HepG2 (cell line): ENCODE measurements at regions not wholly inside any gene's neighbourhood (a gene's known extent, or its start where the extent isn't known, plus 50 kb on each side); places are given as distances from the start of the nearest gene placed in this dataset.

Experiments used
- ATAC-seq: fragments of 200-7000 bp; cut with Tn5 transposase; 3 replicates; pipeline ENCODE4 v1.9.1; 2020; ENCODE audit warnings: mild to moderate bottlenecking, moderate library complexity
- BruUV-seq: library from RNA; stranded (reverse); fragments of 400-500 nt; replicated peaks from 2 replicates; lab custom pipeline; 2021; lab: Mats Ljungman, UMichigan
- CTCF ChIA-PET: fragments of 300-600 bp; formaldehyde crosslinking; extraction: SDS; loops from one replicate; lab custom pipeline; 2021; ENCODE audit warnings: low total read pairs, inconsistent platforms, low intra/inter-chr PET ratio; lab: Yijun Ruan, JAX
- POLR2A ChIA-PET: fragments of 350-600 bp; sonication (Branson Sonifier 250); formaldehyde crosslinking; loops from one replicate; lab custom pipeline; 2020; ENCODE audit warnings: antibody characterized with exemption, inconsistent platforms; lab: Yijun Ruan, JAX
- DNase-seq: peaks from one replicate; pipeline ENCODE4 v3.0.0-alpha.2; 2015; ENCODE audit warnings: low spot score
- FAIRE-seq: peaks from 3 replicates; lab custom pipeline; 2011; peaks lifted over from hg19 to GRCh38; lab: Jason Lieb, UNC
- H2AFZ ChIP-seq: one replicate; pipeline ENCODE4 v1.6.1; 2011; ENCODE audit warnings: low read length, inconsistent platforms
- H3K27ac ChIP-seq: fragments of 300-600 bp; 3 replicates; pipeline ENCODE4 v1.8.0; 2011; ENCODE audit warnings: mixed run types, mild to moderate bottlenecking, mixed read lengths, low read length, inconsistent platforms; ENCODE audit not compliant: insufficient read depth; ENCODE audit errors: extremely low read length
- H3K27me3 ChIP-seq, 2 experiments: fragments of 200-600 bp in 1 of 2; 2 replicates in 1 of 2; 3 replicates in 1 of 2; pipeline versions ENCODE4 v1.6.0 to v1.8.0; 2011; ENCODE audit warnings: low read length in 2 of 2, mild to moderate bottlenecking in 2 of 2, moderate library complexity in 2 of 2, inconsistent platforms in 1 of 2; ENCODE audit not compliant: insufficient read depth in 2 of 2, control insufficient read depth in 1 of 2
- H3K36me3 ChIP-seq, 2 experiments: fragments of 200-600 bp in 1 of 2; replicated peaks in 1 of 2; 2 replicates in 1 of 2; 3 replicates in 1 of 2; pipeline versions ENCODE4 v1.5.1 to v1.8.0; 2011; ENCODE audit warnings: low read length in 2 of 2, inconsistent platforms in 1 of 2; ENCODE audit not compliant: insufficient read depth in 2 of 2, control insufficient read depth in 1 of 2
- H3K4me1 ChIP-seq: 2 replicates; pipeline ENCODE4 v1.5.1; 2012; ENCODE audit warnings: low read length, inconsistent platforms; ENCODE audit not compliant: insufficient read depth
- H3K4me2 ChIP-seq: 2 replicates; pipeline ENCODE4 v1.6.0; 2011; ENCODE audit warnings: low read depth, low read length, inconsistent platforms
- H3K4me3 ChIP-seq, 3 experiments: fragments of 200-600 bp in 1 of 3; sonication (generic), shearing (Covaris generic) in 1 of 3; replicated peaks in 1 of 3; 2 replicates each; pipeline ENCODE4 v1.5.1; 2011 to 2016; ENCODE audit warnings: low read length in 3 of 3, inconsistent platforms in 2 of 3, low read depth in 2 of 3, mild to moderate bottlenecking in 2 of 3, control low read depth in 1 of 3, mixed read lengths in 1 of 3; ENCODE audit not compliant: insufficient read depth in 1 of 3
- H3K79me2 ChIP-seq: one replicate; pipeline ENCODE4 v1.6.1; 2011; ENCODE audit warnings: low read length, inconsistent platforms; ENCODE audit not compliant: insufficient read depth
- H3K9ac ChIP-seq: 2 replicates; pipeline ENCODE4 v1.6.0; 2011; ENCODE audit warnings: mild to moderate bottlenecking, low read depth, low read length, inconsistent platforms; ENCODE audit not compliant: insufficient read depth
- H3K9me3 ChIP-seq: 2 replicates; pipeline ENCODE4 v1.5.1; 2012; ENCODE audit warnings: mild to moderate bottlenecking, low read length
- H4K20me1 ChIP-seq: 2 replicates; pipeline ENCODE4 v1.6.0; 2011; ENCODE audit warnings: inconsistent platforms, mild to moderate bottlenecking, low read length, moderate library complexity; ENCODE audit not compliant: insufficient read depth
- HDAC6 ChIP-seq: fragments of 200-600 bp; sonication (generic); IDR thresholded peaks from 2 replicates; pipeline ENCODE4 v1.7.0; 2017; ENCODE audit warnings: mild to moderate bottlenecking, antibody characterized with exemption, low read length, low read depth
- HNF4A ChIP-seq: sonication (generic); formaldehyde crosslinking; IDR thresholded peaks from 2 replicates; pipeline ENCODE4 v1.4.0; 2020; ENCODE audit warnings: missing genetic modification reagents
- KLF12 ChIP-seq: sonication (generic); formaldehyde crosslinking; IDR thresholded peaks from 2 replicates; pipeline ENCODE4 v1.4.0; 2020; ENCODE audit warnings: missing genetic modification reagents, borderline replicate concordance
- RELA ChIP-seq: sonication (generic); formaldehyde crosslinking; IDR thresholded peaks from 2 replicates; pipeline ENCODE4 v1.4.0; 2020; ENCODE audit warnings: missing genetic modification reagents
- ZBTB3 ChIP-seq: sonication (generic); formaldehyde crosslinking; IDR thresholded peaks from 2 replicates; pipeline ENCODE4 v1.4.0; 2020; ENCODE audit warnings: low read depth, mild to moderate bottlenecking, moderate library complexity, missing genetic modification reagents, borderline replicate concordance
- ZNF251 ChIP-seq: sonication (generic); formaldehyde crosslinking; IDR thresholded peaks from 2 replicates; pipeline ENCODE4 v1.9.0; 2021; ENCODE audit warnings: mild to moderate bottlenecking, missing genetic modification reagents
- ZNF326 ChIP-seq: sonication (generic); formaldehyde crosslinking; IDR thresholded peaks from 2 replicates; pipeline ENCODE4 v1.4.0; 2020; ENCODE audit warnings: missing genetic modification reagents, borderline replicate concordance
- ZNF460 ChIP-seq: sonication (generic); formaldehyde crosslinking; IDR thresholded peaks from 2 replicates; pipeline ENCODE4 v1.5.1; 2020; ENCODE audit warnings: missing genetic modification reagents, mild to moderate bottlenecking, borderline replicate concordance
- ZNF557 ChIP-seq: sonication (generic); formaldehyde crosslinking; IDR thresholded peaks from 2 replicates; pipeline ENCODE4 v1.4.0; 2020; ENCODE audit warnings: missing genetic modification reagents
- ZNF790 ChIP-seq: sonication (generic); formaldehyde crosslinking; IDR thresholded peaks from 2 replicates; pipeline ENCODE4 v1.8.0; 2022; ENCODE audit warnings: missing genetic modification reagents, mild to moderate bottlenecking, borderline replicate concordance
- ZNF879 ChIP-seq: sonication (generic); formaldehyde crosslinking; IDR thresholded peaks from 2 replicates; pipeline ENCODE4 v1.8.1; 2023; ENCODE audit warnings: missing genetic modification reagents
- WGBS: methylation state at CpG from one replicate; pipeline ENCODE4 v1.1.6; 2017; ENCODE audit warnings: low lambda C conversion rate; 5-methylcytosine and 5-hydroxymethylcytosine counted together
- in situ Hi-C: cut with HindIII; loops from 2 replicates; pipeline ENCODE4 v1.10.0; 2017; ENCODE audit warnings: low pct_unique_long_range_greater_than_20kb; ENCODE audit not compliant: extremely low pct_ligation_motif_present
- intact Hi-C: fragments of 100-400 bp; cut with micrococcal nuclease; formaldehyde crosslinking; loops from one replicate; pipeline ENCODE4 v1.10.0; 2022; ENCODE audit not compliant: unreplicated experiment
- TF ChIP-seq, protein P1 (sequence below): sonication (generic); formaldehyde crosslinking; IDR thresholded peaks from 2 replicates; pipeline ENCODE4 v1.8.0; 2022; ENCODE audit warnings: mild to moderate bottlenecking, missing genetic modification reagents, borderline replicate concordance
- TF ChIP-seq, protein P2 (sequence below): sonication (generic); formaldehyde crosslinking; IDR thresholded peaks from 2 replicates; pipeline ENCODE4 v1.5.0; 2020; ENCODE audit warnings: missing genetic modification reagents, mild to moderate bottlenecking, borderline replicate concordance
- TF ChIP-seq, protein P3 (sequence below): sonication (generic); formaldehyde crosslinking; IDR thresholded peaks from 2 replicates; pipeline ENCODE4 v1.8.1; 2023; ENCODE audit warnings: mild to moderate bottlenecking, missing genetic modification reagents
- TF ChIP-seq, protein P4 (sequence below): sonication (generic); formaldehyde crosslinking; conservative IDR thresholded peaks from 2 replicates; pipeline ENCODE4 v1.4.0; 2020; ENCODE audit warnings: mild to moderate bottlenecking, missing genetic modification reagents, moderate library complexity
- TF ChIP-seq, protein P5 (sequence below): IDR thresholded peaks from 2 replicates; pipeline ENCODE4 v1.6.1; 2016; ENCODE audit warnings: mild to moderate bottlenecking, missing biosample characterization, missing genetic modification reagents

DNA sequence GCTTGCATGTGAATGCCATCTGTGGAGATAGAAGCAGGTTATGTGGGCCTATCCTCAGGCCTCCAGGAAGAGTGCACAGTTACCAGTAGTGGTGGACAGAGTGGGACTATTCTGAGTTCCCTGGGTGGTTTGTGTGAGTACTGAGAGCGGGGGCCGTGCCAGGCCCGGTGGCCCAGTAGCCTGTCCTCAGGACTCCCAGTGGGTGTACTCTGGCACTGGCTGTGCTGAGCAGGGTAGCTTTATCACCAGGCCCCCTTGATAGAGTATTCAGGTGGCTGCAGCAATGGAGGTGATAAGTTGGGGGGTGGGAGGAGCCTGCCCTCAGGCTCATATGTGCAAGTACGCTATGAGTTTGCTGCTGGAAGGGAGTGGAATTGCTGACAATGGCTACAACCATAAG is 979.0 kb upstream of the PIK3C3 start:
- no peaks in the 10 kb centered on the region for H3K36me3 ChIP-seq
- H3K9me3 ChIP-seq, result peaks cover 9% of the 10 kb centered on the region; the same call in 1 of the 2 replicates
- ChIA-PET POLR2A (no interaction called here), CTCF (no interaction called here)
- H3K27me3 ChIP-seq, result no peaks in the 10 kb centered on the region
- 90% methylated on average over 2 of the region's 4 CpGs for WGBS
- no peak overlapping the region for H3K4me2 ChIP-seq
- in situ Hi-C loops (no loop called here), intact Hi-C loops (no loop called here)
- no peak for ATAC-seq
- no TSS peak for BruUV-seq
- no peak for TF ChIP-seq ZBTB3 (CRISPR knock-in tag)
- TF ChIP-seq, protein P1, sequence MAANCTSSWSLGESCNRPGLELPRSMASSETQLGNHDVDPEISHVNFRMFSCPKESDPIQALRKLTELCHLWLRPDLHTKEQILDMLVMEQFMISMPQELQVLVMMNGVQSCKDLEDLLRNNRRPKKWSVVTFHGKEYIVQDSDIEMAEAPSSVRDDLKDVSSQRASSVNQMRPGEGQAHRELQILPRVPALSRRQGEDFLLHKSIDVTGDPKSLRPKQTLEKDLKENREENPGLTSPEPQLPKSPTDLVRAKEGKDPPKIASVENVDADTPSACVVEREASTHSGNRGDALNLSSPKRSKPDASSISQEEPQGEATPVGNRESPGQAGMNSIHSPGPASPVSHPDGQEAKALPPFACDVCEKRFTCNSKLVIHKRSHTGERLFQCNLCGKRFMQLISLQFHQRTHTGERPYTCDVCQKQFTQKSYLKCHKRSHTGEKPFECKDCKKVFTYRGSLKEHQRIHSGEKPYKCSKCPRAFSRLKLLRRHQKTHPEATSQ (CRISPR knock-in tag), result no peak
- no peak for TF ChIP-seq ZNF326 (CRISPR knock-in tag)
- TF ChIP-seq KLF12 (CRISPR knock-in tag), result no peak
- TF ChIP-seq, protein P2, sequence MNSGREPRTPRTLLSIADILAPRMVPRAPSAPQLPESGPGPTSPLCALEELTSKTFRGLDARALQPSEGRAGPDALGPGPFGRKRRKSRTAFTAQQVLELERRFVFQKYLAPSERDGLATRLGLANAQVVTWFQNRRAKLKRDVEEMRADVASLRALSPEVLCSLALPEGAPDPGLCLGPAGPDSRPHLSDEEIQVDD (CRISPR knock-in tag), result no peak
- TF ChIP-seq ZNF460 (CRISPR knock-in tag), result no peak
- TF ChIP-seq, protein P3, sequence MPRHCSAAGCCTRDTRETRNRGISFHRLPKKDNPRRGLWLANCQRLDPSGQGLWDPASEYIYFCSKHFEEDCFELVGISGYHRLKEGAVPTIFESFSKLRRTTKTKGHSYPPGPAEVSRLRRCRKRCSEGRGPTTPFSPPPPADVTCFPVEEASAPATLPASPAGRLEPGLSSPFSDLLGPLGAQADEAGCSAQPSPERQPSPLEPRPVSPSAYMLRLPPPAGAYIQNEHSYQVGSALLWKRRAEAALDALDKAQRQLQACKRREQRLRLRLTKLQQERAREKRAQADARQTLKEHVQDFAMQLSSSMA (CRISPR knock-in tag), result no peak
- TF ChIP-seq, protein P4, sequence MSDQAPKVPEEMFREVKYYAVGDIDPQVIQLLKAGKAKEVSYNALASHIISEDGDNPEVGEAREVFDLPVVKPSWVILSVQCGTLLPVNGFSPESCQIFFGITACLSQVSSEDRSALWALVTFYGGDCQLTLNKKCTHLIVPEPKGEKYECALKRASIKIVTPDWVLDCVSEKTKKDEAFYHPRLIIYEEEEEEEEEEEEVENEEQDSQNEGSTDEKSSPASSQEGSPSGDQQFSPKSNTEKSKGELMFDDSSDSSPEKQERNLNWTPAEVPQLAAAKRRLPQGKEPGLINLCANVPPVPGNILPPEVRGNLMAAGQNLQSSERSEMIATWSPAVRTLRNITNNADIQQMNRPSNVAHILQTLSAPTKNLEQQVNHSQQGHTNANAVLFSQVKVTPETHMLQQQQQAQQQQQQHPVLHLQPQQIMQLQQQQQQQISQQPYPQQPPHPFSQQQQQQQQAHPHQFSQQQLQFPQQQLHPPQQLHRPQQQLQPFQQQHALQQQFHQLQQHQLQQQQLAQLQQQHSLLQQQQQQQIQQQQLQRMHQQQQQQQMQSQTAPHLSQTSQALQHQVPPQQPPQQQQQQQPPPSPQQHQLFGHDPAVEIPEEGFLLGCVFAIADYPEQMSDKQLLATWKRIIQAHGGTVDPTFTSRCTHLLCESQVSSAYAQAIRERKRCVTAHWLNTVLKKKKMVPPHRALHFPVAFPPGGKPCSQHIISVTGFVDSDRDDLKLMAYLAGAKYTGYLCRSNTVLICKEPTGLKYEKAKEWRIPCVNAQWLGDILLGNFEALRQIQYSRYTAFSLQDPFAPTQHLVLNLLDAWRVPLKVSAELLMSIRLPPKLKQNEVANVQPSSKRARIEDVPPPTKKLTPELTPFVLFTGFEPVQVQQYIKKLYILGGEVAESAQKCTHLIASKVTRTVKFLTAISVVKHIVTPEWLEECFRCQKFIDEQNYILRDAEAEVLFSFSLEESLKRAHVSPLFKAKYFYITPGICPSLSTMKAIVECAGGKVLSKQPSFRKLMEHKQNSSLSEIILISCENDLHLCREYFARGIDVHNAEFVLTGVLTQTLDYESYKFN (CRISPR knock-in tag), result no peak
- no peak for TF ChIP-seq RELA (CRISPR knock-in tag)
- TF ChIP-seq ZNF790 (CRISPR knock-in tag), result no peak
- no peak for TF ChIP-seq ZNF251 (CRISPR knock-in tag)
- TF ChIP-seq HDAC6, result no peak
- no peak for TF ChIP-seq ZNF879
- no peak for TF ChIP-seq ZNF557
- TF ChIP-seq, protein P5, sequence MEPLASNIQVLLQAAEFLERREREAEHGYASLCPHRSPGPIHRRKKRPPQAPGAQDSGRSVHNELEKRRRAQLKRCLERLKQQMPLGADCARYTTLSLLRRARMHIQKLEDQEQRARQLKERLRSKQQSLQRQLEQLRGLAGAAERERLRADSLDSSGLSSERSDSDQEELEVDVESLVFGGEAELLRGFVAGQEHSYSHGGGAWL, result no peak
- TF ChIP-seq HNF4A (CRISPR knock-in tag), result no peak
- no peak for FAIRE-seq
- H2AFZ ChIP-seq, result no peak overlapping the region
- H4K20me1 ChIP-seq, result no peaks in the 10 kb centered on the region
- no peaks in the 10 kb centered on the region for H3K4me1 ChIP-seq
- no peak for DNase-seq
- no peak overlapping the region for H3K27ac ChIP-seq
- H3K4me3 ChIP-seq, result no peak overlapping the region
- H3K79me2 ChIP-seq, result no peaks in the 10 kb centered on the region
- H3K9ac ChIP-seq, result no peak overlapping the region
